ENCODE measurements at regions not wholly inside any gene's neighbourhood (a gene's known extent, or its start where the extent isn't known, plus 50 kb on each side); places are given as distances from the start of the nearest gene placed in this dataset.

GRCh38 chr2:180652794-180653193 lies 327.6 kb upstream of the UBE2E3 start:
- TF ChIP-seq, protein P1, sequence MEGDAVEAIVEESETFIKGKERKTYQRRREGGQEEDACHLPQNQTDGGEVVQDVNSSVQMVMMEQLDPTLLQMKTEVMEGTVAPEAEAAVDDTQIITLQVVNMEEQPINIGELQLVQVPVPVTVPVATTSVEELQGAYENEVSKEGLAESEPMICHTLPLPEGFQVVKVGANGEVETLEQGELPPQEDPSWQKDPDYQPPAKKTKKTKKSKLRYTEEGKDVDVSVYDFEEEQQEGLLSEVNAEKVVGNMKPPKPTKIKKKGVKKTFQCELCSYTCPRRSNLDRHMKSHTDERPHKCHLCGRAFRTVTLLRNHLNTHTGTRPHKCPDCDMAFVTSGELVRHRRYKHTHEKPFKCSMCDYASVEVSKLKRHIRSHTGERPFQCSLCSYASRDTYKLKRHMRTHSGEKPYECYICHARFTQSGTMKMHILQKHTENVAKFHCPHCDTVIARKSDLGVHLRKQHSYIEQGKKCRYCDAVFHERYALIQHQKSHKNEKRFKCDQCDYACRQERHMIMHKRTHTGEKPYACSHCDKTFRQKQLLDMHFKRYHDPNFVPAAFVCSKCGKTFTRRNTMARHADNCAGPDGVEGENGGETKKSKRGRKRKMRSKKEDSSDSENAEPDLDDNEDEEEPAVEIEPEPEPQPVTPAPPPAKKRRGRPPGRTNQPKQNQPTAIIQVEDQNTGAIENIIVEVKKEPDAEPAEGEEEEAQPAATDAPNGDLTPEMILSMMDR (IDR thresholded peaks at IDR 0.05), result no peak
- TF ChIP-seq POLR2A (IDR thresholded peaks at IDR 0.05), result no peak
